Stomach (tissue), 8 donors: ENCODE measurements at regions not wholly inside any gene's neighbourhood (a gene's known extent, or its start where the extent isn't known, plus 50 kb on each side); places are given as distances from the start of the nearest gene placed in this dataset.

Source experiments
- DNase-seq, 2 donors: peaks; one replicate each; pipeline versions ENCODE4 v3.0.0 to v3.0.0-alpha.2; 2013 to 2019
- H3K27ac ChIP-seq, 5 donors: fragments of 200-600 bp in 4 of 5; sonication (generic) in 4 of 5; one replicate each; pipeline ENCODE4 v1.5.1; 2013 to 2019; ENCODE audit warnings: mild to moderate bottlenecking in 1 of 5, moderate library complexity in 1 of 5
- H3K27me3 ChIP-seq, 3 donors: fragments of 200-600 bp; sonication (generic); one replicate each; pipeline ENCODE4 v1.5.1; 2017 to 2019; ENCODE audit warnings: mixed run types in 1 of 3
- H3K36me3 ChIP-seq, 4 donors: fragments of 200-600 bp; sonication (generic); 1 replicate in 3 of 4; 2 replicates in 1 of 4; pipeline ENCODE4 v1.5.1; 2016 to 2019
- H3K4me1 ChIP-seq, 4 donors: fragments of 200-600 bp; sonication (generic); one replicate each; pipeline ENCODE4 v1.5.1; 2016 to 2019
- H3K4me3 ChIP-seq, 4 donors: fragments of 200-600 bp; sonication (generic) in 3 of 4; one replicate each; pipeline ENCODE4 v1.5.1; 2016 to 2019; ENCODE audit warnings: mild to moderate bottlenecking in 1 of 4
- H3K9me3 ChIP-seq, 4 donors: fragments of 200-600 bp; sonication (generic); one replicate each; pipeline ENCODE4 v1.5.1; 2016 to 2019
- EP300 ChIP-seq: sonication (generic); formaldehyde crosslinking; IDR thresholded peaks from one replicate; pipeline ENCODE4 v1.6.1; 2017; ENCODE audit warnings: antibody characterized with exemption
- POLR2A ChIP-seq, 4 donors: fragments of 450-650 bp; IDR thresholded peaks; one replicate each; pipeline ENCODE4 v1.6.1; 2016; ENCODE audit warnings: antibody characterized with exemption in 4 of 4, control low read depth in 2 of 4, mild to moderate bottlenecking in 1 of 4, moderate library complexity in 1 of 4
- POLR2AphosphoS5 ChIP-seq, 3 donors: sonication (generic); formaldehyde crosslinking; IDR thresholded peaks; one replicate each; pipeline ENCODE4 v1.6.1; 2016; ENCODE audit warnings: antibody characterized with exemption in 3 of 3
- WGBS, 5 donors: extraction: QIAGEN DNeasy Blood & Tissue Kit in 3 of 5; methylation state at CpG; one replicate each; pipeline versions ENCODE4 v1.1.5 to v1.1.7; 2013 to 2018; 5-methylcytosine and 5-hydroxymethylcytosine counted together
- intact Hi-C: fragments of 100-400 bp; cut with DNase I; formaldehyde crosslinking; loops from one replicate; pipeline ENCODE4 v1.15.1; 2023; ENCODE audit warnings: low total_unique reads
- TF ChIP-seq, protein P1 (sequence below), 7 experiments: fragments of 450-650 bp in 4 of 7; fragments of 200-600 bp in 3 of 7; sonication (generic) in 3 of 7; IDR thresholded peaks; one replicate each; pipeline ENCODE4 v1.5.1; 2016 to 2019; ENCODE audit warnings: antibody characterized with exemption in 7 of 7, control low read depth in 2 of 7, mild to moderate bottlenecking in 1 of 7
- donor health status: healthy with polysubstance abuse.
- donor health status: Bipolar disorder and iron deficiency.
- donor health status: healthy.

DNA sequence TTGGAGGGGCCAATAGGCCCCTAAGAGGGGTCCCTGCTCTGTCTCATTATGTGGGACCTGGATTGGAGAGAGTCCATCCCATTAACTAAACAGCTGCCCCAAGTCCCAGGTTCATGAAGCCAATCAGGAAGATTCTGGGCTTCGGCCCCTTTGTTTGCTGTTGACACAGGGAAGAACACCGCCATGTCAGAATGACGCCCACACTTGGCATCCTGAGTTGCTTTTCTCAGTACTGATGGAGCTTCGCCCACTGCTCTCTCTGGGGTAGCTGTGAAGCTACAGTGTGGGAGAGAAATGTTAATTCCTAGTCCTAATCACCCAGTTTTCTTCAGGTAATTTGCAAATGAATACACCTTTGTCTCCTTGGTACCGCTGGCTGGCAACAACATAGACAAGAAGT lies 264.7 kb downstream of the GLRX3 start:
- Histone ChIP-seq H3K4me1 (no peaks in the 10 kb centered on the region), H3K27me3 (peaks cover 0 to 10% (median 0%) of the 10 kb centered on the region in 3 donors), H3K4me3 (no peak overlapping the region), H3K27ac (no peak overlapping the region), H3K9me3 (peaks cover 0 to 32% (median 19%) of the 10 kb centered on the region in 4 donors), H3K36me3 (no peaks in the 10 kb centered on the region)
- DNase-seq, result no peak
- TF ChIP-seq POLR2A (IDR thresholded peaks at IDR 0.05) (no peak), EP300 (no peak), POLR2AphosphoS5 (IDR thresholded peaks at IDR 0.05) (no peak)
- TF ChIP-seq, protein P1, sequence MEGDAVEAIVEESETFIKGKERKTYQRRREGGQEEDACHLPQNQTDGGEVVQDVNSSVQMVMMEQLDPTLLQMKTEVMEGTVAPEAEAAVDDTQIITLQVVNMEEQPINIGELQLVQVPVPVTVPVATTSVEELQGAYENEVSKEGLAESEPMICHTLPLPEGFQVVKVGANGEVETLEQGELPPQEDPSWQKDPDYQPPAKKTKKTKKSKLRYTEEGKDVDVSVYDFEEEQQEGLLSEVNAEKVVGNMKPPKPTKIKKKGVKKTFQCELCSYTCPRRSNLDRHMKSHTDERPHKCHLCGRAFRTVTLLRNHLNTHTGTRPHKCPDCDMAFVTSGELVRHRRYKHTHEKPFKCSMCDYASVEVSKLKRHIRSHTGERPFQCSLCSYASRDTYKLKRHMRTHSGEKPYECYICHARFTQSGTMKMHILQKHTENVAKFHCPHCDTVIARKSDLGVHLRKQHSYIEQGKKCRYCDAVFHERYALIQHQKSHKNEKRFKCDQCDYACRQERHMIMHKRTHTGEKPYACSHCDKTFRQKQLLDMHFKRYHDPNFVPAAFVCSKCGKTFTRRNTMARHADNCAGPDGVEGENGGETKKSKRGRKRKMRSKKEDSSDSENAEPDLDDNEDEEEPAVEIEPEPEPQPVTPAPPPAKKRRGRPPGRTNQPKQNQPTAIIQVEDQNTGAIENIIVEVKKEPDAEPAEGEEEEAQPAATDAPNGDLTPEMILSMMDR (IDR thresholded peaks at IDR 0.05), result no peak
- WGBS, 5 donors, result 69 to 84% (median 81%) methylated on average over 5 of the region's 5 CpGs
- intact Hi-C loops, result no loop called here

DNA sequence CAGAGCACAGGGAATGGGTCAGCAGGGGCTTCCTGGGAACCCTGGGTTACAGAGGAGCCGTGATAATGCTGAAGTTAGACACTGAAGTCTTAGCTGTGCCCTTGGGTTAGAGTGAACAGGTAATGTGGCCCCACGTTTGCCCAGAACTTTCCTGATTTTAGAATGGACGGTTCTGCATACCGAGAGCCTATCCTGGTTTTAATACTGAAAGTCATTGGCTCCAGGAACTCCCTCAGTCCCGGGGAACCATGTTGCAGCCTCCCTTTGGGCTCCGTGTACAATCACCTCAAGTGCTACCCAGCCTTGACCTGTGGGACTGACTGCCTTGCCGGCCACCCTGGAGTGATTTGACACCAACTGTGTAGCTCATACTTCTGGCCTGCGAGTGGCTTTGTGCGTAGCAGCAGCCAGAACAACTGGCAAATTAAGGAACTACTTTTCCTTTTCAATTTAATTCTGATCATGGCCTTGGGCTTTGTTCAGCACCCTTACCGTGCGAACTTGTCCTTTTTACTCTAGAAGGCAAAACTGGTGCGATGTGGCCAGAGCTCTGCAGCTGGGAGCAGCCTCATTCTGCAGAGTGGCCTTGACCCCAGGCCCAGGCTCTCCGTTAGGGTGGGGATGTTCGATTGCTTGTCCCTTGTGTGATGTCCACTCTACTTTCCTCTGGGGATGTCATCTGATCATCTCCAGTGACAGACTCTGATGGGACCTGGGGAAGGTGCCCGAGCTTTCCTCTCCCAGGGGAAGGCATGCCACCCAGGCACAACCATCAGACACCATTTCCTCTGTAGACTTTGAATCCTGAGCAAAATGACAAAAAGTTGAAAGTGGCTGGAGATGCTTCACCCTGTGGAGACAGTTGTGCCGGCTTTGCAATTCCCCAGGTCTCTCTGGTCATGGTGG lies 265.9 kb downstream of the GLRX3 start:
- H3K4me1 ChIP-seq, result no peaks in the 10 kb centered on the region
- peaks cover 0 to 22% (median 7%) of the 10 kb centered on the region in 4 donors for H3K9me3 ChIP-seq
- DNase-seq, result no peak
- no peak overlapping the region for H3K4me3 ChIP-seq
- 80 to 86% (median 82%) methylated on average over 16 of the region's 16 CpGs for WGBS, 5 donors
- H3K27ac ChIP-seq, result no peak overlapping the region
- peaks cover 0 to 10% (median 0%) of the 10 kb centered on the region in 3 donors for H3K27me3 ChIP-seq
- no peaks in the 10 kb centered on the region for H3K36me3 ChIP-seq
- intact Hi-C loops, result no loop called here
- TF ChIP-seq, protein P1 (IDR thresholded peaks at IDR 0.05), result no peak
- TF ChIP-seq POLR2A (IDR thresholded peaks at IDR 0.05) (no peak), POLR2AphosphoS5 (IDR thresholded peaks at IDR 0.05) (no peak), EP300 (no peak)

DNA sequence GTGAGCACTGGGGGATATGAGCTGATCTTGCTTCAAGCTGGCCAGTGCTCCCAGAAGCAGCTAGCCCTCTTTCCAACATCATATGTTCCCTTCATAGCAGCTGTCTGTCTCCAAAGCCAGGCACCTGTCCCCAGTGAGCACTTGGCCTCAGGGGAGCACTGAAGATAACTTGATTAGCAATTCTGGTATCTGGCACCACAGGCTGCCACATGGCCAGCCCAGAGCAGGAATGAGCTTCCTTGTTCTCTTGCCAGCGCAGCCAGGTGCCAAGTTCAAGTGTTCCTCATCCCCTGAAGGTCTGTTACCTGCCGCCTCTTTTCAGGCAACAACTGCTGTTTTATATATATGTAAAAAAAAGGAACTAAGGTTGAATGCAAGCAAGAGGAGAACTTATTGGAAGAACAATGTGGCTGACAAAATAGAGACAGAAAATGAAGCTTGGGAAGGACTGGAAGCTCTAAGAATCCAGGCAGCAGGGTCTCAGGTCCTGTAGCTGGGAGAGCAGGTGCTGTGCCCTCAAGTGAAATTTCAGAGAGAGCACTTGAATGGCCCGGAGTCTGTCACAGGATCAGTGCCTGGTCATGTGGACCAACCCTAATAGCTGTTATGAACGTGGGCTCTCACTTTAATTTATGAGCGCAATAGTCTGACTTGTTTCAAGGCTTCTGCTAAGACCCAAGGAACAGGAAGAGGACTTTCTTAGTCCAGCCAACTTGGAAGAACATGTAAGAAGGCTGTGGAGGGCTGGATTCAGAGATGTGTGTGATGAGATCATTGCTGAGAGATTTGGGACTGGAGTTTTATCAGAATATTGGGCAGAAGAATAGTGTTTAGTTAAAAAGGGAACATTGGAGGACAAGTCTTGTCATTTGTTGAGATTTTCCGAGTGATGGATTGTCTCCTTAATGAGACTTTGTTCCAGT lies 267.2 kb downstream of the GLRX3 start:
- H3K27me3 ChIP-seq, result peaks cover 0 to 10% (median 0%) of the 10 kb centered on the region in 3 donors
- intact Hi-C loops, result no loop called here
- H3K27ac ChIP-seq, result no peak overlapping the region
- TF ChIP-seq POLR2AphosphoS5 (IDR thresholded peaks at IDR 0.05), result no peak
- peaks cover 0 to 32% (median 3%) of the 10 kb centered on the region in 4 donors for H3K9me3 ChIP-seq
- H3K4me1 ChIP-seq, result no peaks in the 10 kb centered on the region
- 61 to 82% (median 66%) methylated on average over 6 of the region's 6 CpGs for WGBS, 5 donors
- no peak overlapping the region for H3K4me3 ChIP-seq
- DNase-seq, result no peak
- H3K36me3 ChIP-seq, result no peaks in the 10 kb centered on the region

DNA sequence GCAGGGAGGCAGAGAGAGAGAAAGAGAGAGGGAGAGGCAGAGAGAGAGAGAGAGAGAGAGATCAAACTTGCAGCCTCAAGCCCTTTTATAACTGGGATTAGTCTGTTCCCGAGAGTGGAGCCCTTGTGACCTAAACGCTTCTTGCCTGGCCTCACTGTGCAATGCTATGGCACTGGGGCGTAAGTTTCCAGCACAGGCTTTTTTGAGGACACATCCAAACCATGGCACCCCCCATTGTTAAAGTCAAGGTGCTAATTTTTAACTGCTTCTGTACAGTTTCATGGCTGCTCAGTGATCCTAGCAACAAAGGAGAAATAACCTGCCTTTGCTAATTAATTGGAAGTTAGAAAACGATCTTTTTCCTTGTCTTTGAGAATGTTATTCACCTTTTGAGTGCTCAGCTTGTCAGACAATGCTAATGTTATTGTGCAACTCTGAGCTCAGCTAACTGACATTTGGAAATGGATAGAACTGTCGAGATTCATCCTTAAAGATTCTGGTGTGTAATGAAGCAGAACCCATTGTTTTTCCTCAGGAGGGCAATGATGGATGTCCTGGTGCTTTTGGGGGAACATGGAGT lies 268.4 kb downstream of the GLRX3 start:
- no peak for DNase-seq
- no peaks in the 10 kb centered on the region for H3K36me3 ChIP-seq
- peaks cover 0 to 10% (median 0%) of the 10 kb centered on the region in 3 donors for H3K27me3 ChIP-seq
- WGBS, 5 donors, result 44 to 54% (median 49%) methylated on average over 5 of the region's 5 CpGs
- intact Hi-C loops, result no loop called here
- peaks cover 0 to 21% (median 0%) of the 10 kb centered on the region in 4 donors for H3K9me3 ChIP-seq
- TF ChIP-seq POLR2AphosphoS5 (IDR thresholded peaks at IDR 0.05) (no peak), EP300 (no peak), POLR2A (IDR thresholded peaks at IDR 0.05) (no peak)
- TF ChIP-seq, protein P1 (IDR thresholded peaks at IDR 0.05), result no peak
- H3K4me3 ChIP-seq, result no peak overlapping the region
- no peaks in the 10 kb centered on the region for H3K4me1 ChIP-seq
- H3K27ac ChIP-seq, result no peak overlapping the region
